Cerebellar nuclear complex (tissue), 1 donor: ENCODE measurements at regions not wholly inside any gene's neighbourhood (a gene's known extent, or its start where the extent isn't known, plus 50 kb on each side); places are given as distances from the start of the nearest gene placed in this dataset.

ENCODE experiments used
- DNase-seq, 2 experiments: peaks; one replicate each; lab custom pipeline; 2025; lab: John Stamatoyannopoulos, UW

- no peak for DNase-seq
Measured at GRCh38 chr6:23228439-23229024, 659.2 kb downstream of the HDGFL1 start.

GRCh38 chr6:23243854-23244253 is 674.5 kb downstream of the HDGFL1 start:
- no peak for DNase-seq

DNA sequence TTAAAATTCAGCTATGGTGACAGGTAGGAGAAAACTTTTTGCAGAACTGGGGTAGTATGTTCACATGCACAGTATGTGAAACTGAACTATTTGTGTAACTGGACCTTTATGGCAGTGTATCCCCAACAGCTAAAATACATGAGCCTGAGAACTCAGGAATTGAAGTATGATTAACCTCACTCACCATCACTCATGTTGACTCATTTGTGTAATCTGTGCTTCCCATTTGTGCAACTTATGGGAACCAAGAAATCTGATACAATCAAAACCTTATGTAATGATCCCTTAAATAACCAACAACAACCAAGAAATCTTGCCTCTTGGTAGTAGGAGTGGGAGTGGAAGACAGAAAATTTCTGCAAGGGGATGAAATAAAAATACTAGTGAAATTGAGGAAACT is 674.9 kb downstream of the HDGFL1 start:
- no peak for DNase-seq

DNA sequence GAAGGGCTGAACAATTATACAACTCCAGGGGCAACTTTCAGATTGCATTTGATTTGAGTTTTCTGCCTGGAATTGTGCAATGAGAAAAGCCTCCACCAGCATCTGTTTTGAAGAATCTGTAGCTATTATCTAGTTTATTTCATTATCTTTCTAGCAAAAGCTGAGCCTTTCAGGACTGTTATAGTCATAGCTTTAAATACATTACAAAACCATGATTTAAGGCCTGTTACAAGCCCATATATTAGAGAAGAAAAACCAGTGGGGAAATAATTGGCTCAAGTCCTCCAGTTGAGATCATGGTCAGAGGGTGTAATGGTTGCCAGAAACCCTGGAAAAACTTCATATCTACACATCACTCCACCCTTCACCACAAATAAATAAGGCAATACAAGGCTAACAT is 676.2 kb downstream of the HDGFL1 start:
- DNase-seq, result no peak

- DNase-seq, result no peak
Measured at GRCh38 chr6:23246896-23247295, 677.5 kb downstream of the HDGFL1 start.

DNA sequence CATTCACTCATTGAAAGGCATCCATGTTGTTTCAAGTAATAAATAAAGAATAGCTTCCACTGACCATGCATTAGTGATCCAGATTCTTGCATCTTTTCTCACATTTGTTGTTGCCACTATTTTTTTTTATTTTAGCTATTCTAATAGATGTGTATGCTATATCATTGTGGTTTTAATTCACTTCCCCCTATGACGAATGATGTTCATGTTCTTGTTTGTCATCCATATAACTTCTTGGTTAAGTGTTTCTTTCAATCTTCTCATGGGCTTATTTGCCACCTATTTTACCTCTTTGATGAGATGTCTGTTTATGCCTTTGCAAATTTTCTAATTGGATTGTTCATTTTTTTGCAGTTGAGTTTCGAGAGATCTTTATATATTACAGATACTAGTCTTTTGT is 681.2 kb downstream of the HDGFL1 start:
- DNase-seq, result no peak

DNA sequence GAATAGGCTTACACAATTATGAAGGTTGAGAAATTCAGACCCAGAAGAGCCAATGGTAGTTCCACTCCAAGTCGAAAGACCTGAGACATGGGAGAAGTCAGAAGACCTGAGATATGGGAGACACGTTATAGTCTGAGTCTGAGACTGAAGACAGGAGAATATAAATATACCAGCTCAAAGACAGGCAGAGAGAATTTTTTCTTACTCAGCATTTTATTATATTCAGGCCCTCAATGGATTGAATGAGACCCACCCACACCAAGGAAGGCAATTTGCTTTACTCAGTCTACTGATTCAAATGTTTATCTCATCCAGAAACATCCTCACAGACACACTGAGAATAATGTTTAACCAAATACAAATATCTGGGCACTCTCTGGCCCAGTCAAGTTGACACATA is 693.5 kb downstream of the HDGFL1 start:
- no peak for DNase-seq

- no peak for DNase-seq
Measured at GRCh38 chr6:23265270-23265669, 695.9 kb downstream of the HDGFL1 start.

GRCh38 chr6:23266536-23266935 is 697.2 kb downstream of the HDGFL1 start:
- no peak for DNase-seq

- no peak for DNase-seq
Measured at GRCh38 chr6:23267651-23268050, 698.3 kb downstream of the HDGFL1 start.

- no peak for DNase-seq
Measured at GRCh38 chr6:23268348-23268747, 699.0 kb downstream of the HDGFL1 start.

DNA sequence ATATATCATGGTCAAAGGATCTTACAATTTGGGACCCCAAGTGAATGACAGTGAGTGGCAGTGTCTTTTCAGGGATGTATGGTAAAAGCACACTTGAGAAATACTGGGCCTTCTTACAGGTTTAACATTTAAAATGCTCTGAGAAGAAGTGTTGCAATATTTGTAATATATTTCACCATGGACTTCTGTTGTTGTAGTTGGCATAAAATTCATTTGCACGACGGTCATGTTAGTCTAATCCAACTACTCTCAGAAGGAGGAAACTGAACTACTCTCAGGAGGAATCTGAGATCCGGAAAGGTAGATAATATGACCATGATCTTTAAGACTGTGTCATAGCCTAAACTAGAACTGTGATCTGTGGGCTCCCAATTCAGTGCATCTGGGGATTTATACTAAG is 700.1 kb downstream of the HDGFL1 start:
- no peak for DNase-seq

DNA sequence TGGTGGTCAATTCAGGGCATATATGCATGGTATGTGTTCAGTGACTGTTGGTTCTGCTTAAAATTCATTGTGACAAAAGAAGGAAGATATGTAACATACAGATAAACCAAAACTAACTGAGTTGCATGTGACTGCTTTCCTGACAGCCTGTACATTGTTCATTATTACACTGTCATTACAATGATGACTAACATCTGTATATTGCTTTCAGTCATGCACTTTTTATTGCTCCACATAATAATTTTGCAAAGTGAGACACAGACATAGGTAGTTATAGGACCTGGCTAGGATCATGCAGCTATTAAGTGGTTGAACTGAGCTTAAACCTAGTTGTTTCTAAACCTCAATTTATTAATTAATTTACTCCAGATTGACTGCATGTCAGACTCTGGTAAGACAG is 703.2 kb downstream of the HDGFL1 start:
- DNase-seq, result no peak

- DNase-seq, result no peak
Measured at GRCh38 chr6:23277521-23278179, 708.3 kb downstream of the HDGFL1 start.

GRCh38 chr6:23278180-23278532 is 708.8 kb downstream of the HDGFL1 start:
- no peak for DNase-seq

GRCh38 chr6:23280437-23280836 is 711.1 kb downstream of the HDGFL1 start:
- no peak for DNase-seq

GRCh38 chr6:23282252-23283021 is 713.1 kb downstream of the HDGFL1 start:
- DNase-seq, result no peak

DNA sequence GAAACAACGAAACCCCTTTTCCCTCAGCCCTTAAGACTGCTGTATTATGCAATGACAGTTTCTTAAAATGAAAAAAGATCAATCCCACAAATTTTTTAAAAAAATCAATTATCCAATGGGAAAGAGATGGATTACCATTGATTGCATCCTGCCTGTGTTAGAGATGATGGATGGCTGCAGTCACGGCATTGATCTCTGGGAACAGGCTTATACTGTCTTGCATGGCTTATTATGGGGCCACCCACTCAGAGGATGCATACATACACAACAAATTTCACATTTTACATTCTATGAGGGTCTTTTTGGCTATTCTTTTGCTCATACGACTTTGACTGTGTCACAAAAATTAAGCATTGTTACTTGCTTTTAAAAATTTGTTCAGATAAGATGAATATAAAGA is 724.3 kb downstream of the HDGFL1 start:
- DNase-seq, result no peak

DNA sequence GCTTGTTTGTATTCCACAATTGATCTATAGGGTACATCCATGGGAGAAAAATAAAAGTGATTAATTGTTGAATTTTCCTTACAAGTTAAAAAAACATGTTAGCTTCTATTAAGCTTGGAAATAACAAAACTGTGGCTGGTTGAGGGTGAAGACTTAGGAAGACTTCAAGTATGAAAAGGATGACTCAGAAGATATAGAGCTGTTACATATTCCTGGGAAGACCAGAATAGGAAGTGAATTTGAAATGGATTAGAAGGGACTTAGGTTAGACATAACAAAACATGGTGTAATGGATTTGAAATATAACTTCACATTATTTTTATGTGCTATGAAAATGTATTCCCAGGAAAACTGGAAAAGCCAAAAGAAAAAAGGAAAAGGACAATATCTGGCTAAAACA is 732.2 kb downstream of the HDGFL1 start:
- DNase-seq, result no peak

DNA sequence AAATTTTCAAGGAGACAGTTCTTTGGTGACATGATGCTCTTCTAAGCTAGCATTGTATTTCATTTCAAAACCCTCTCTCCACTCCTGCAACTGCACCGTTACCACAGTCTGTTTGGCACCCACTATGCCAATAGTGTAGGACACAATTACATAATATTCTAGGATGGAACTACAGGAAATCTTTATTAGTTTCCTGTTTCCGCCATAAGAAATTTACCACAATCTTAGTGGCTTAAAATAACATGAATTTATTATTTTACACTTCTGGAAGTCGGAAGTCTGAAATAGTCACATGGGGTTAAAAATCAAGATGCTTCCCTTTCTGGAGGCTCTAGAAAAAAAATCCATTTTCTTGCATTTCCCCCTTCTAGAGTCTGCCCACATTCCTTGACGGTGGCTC is 733.1 kb downstream of the HDGFL1 start:
- DNase-seq, result no peak

- no peak for DNase-seq
Measured at GRCh38 chr6:23305325-23305943, 736.1 kb downstream of the HDGFL1 start.

GRCh38 chr6:23306251-23306950 is 737.0 kb downstream of the HDGFL1 start:
- no peak for DNase-seq
